Vagina (tissue), 2 donors: ENCODE measurements at regions not wholly inside any gene's neighbourhood (a gene's known extent, or its start where the extent isn't known, plus 50 kb on each side); places are given as distances from the start of the nearest gene placed in this dataset.

Experiments
- DNase-seq, 2 donors: peaks; one replicate each; pipeline ENCODE4 v3.0.0-alpha.2; 2017; ENCODE audit errors: extremely low spot score in 2 of 2
- H3K27ac ChIP-seq: fragments of 200-600 bp; sonication (generic); one replicate; pipeline ENCODE4 v1.5.1; 2019
- H3K27me3 ChIP-seq: fragments of 200-600 bp; sonication (generic); one replicate; pipeline ENCODE4 v1.5.1; 2019
- H3K36me3 ChIP-seq, 2 donors: fragments of 200-600 bp; sonication (generic); one replicate each; pipeline ENCODE4 v1.5.1; 2017 to 2019
- H3K4me1 ChIP-seq: fragments of 200-600 bp; sonication (generic); one replicate; pipeline ENCODE4 v1.5.1; 2019
- H3K4me3 ChIP-seq, 2 donors: fragments of 200-600 bp; sonication (generic); 1 replicate in 1 of 2; 2 replicates in 1 of 2; pipeline ENCODE4 v1.5.1; 2016 to 2019
- H3K9me3 ChIP-seq: fragments of 200-600 bp; sonication (generic); one replicate; pipeline ENCODE4 v1.5.1; 2019
- CTCF ChIP-seq, 3 experiments: fragments of 450-650 bp in 2 of 3; fragments of 200-600 bp in 1 of 3; sonication (generic) in 1 of 3; IDR thresholded peaks; one replicate each; pipeline ENCODE4 v1.5.1; 2017 to 2019; ENCODE audit warnings: antibody characterized with exemption in 3 of 3, mild to moderate bottlenecking in 2 of 3, moderate library complexity in 2 of 3
- POLR2A ChIP-seq, 2 donors: fragments of 450-650 bp; IDR thresholded peaks; one replicate each; pipeline ENCODE4 v1.6.1; 2017; ENCODE audit warnings: antibody characterized with exemption in 2 of 2, mild to moderate bottlenecking in 2 of 2, moderate library complexity in 2 of 2
- POLR2AphosphoS5 ChIP-seq, 2 donors: sonication (generic); formaldehyde crosslinking; IDR thresholded peaks; one replicate each; pipeline ENCODE4 v1.9.0; 2017; ENCODE audit warnings: antibody characterized with exemption in 2 of 2, mild to moderate bottlenecking in 2 of 2, low read depth in 1 of 2; ENCODE audit not compliant: insufficient read depth in 1 of 2
- intact Hi-C: fragments of 100-400 bp; cut with DNase I; formaldehyde crosslinking; loops from one replicate; pipeline ENCODE4 v1.15.1; 2023

- Histone ChIP-seq H3K27me3 (no peaks in the 10 kb centered on the region), H3K4me3 (no peak overlapping the region), H3K9me3 (no peaks in the 10 kb centered on the region), H3K4me1 (peaks cover 38% of the 10 kb centered on the region), H3K36me3 (no peaks in the 10 kb centered on the region), H3K27ac (no peak overlapping the region)
- TF ChIP-seq CTCF (IDR thresholded peaks at IDR 0.05) (no peak), POLR2A (IDR thresholded peaks at IDR 0.05) (no peak), POLR2AphosphoS5 (IDR thresholded peaks at IDR 0.05; ENCODE audit: insufficient read depth in 1 of 2, low read depth in 1 of 2) (no peak)
- no peak for DNase-seq
- intact Hi-C loops = no loop called here
Measured at GRCh38 chr1:234958066-234958705, 170.5 kb downstream of the TOMM20 start.

GRCh38 chr1:234957330-234958065, 171.1 kb downstream of the TOMM20 start:
- no peak for DNase-seq
- Histone ChIP-seq H3K4me1 (peaks cover 31% of the 10 kb centered on the region), H3K27me3 (no peaks in the 10 kb centered on the region), H3K9me3 (no peaks in the 10 kb centered on the region), H3K27ac (no peak overlapping the region), H3K36me3 (no peaks in the 10 kb centered on the region), H3K4me3 (no peak overlapping the region)
- intact Hi-C loops = no loop called here
- TF ChIP-seq POLR2AphosphoS5 (IDR thresholded peaks at IDR 0.05; ENCODE audit: insufficient read depth in 1 of 2, low read depth in 1 of 2) (no peak), CTCF (IDR thresholded peaks at IDR 0.05) (no peak), POLR2A (IDR thresholded peaks at IDR 0.05) (no peak)

GRCh38 chr1:234956821-234957329, 171.8 kb downstream of the TOMM20 start:
- TF ChIP-seq CTCF (IDR thresholded peaks at IDR 0.05) = no peak
- TF ChIP-seq POLR2AphosphoS5 (IDR thresholded peaks at IDR 0.05; ENCODE audit: insufficient read depth in 1 of 2, low read depth in 1 of 2) = no peak
- no peak for TF ChIP-seq POLR2A (IDR thresholded peaks at IDR 0.05)
- intact Hi-C loops = no loop called here
- Histone ChIP-seq H3K4me1 (peaks cover 25% of the 10 kb centered on the region), H3K9me3 (no peaks in the 10 kb centered on the region), H3K27me3 (no peaks in the 10 kb centered on the region), H3K36me3 (no peaks in the 10 kb centered on the region), H3K27ac (no peak overlapping the region), H3K4me3 (no peak overlapping the region)
- peak in 1 of 2 donors; percentile 58 for DNase-seq

- no peaks in the 10 kb centered on the region for H3K36me3 ChIP-seq
- peak overlapping the region; percentile 67 for H3K27ac ChIP-seq
- H3K27me3 ChIP-seq = no peaks in the 10 kb centered on the region
- TF ChIP-seq POLR2AphosphoS5 (IDR thresholded peaks at IDR 0.05; ENCODE audit: insufficient read depth in 1 of 2, low read depth in 1 of 2) (peak in 1 of 2 donors; percentile 49), CTCF (IDR thresholded peaks at IDR 0.05) (no peak)
- no peak for DNase-seq
- intact Hi-C loops = no loop called here
- no peaks in the 10 kb centered on the region for H3K9me3 ChIP-seq
- no peak overlapping the region for H3K4me3 ChIP-seq
- peaks cover 10% of the 10 kb centered on the region for H3K4me1 ChIP-seq
Measured at GRCh38 chr1:234955107-234955731, 173.4 kb downstream of the TOMM20 start.
